H1 (cell line): ENCODE measurements at regions not wholly inside any gene's neighbourhood (a gene's known extent, or its start where the extent isn't known, plus 50 kb on each side); places are given as distances from the start of the nearest gene placed in this dataset.

Experiments
- CTCF ChIA-PET: fragments of 300-600 bp; sonication (Branson Sonifier 250); formaldehyde crosslinking; loops from one replicate; lab custom pipeline; 2021; ENCODE audit not compliant: partially characterized antibody; lab: Charles Lee
- POLR2A ChIA-PET: fragments of 300-600 bp; sonication (Branson Sonifier 250); formaldehyde crosslinking; loops from one replicate; lab custom pipeline; 2021; ENCODE audit warnings: inconsistent platforms; ENCODE audit not compliant: partially characterized antibody; lab: Charles Lee
- DNase-seq, 2 experiments: peaks; one replicate each; pipeline versions ENCODE4 v3.0.0 to v3.0.0-alpha.2; 2010 to 2022; ENCODE audit warnings: low spot score in 2 of 2, low read depth in 1 of 2, mixed read lengths in 1 of 2
- FAIRE-seq: peaks from 2 replicates; lab custom pipeline; 2011; peaks lifted over from hg19 to GRCh38; lab: Jason Lieb, UNC
- H2AFZ ChIP-seq: 2 replicates; pipeline ENCODE4 v1.8.1; 2012; ENCODE audit warnings: low read length, inconsistent platforms
- H2AK5ac ChIP-seq: 2 replicates; pipeline ENCODE4 v1.6.1; 2013; ENCODE audit warnings: low read depth, low read length
- H2BK120ac ChIP-seq: replicated peaks from 2 replicates; pipeline ENCODE3; 2013; ENCODE audit warnings: low read depth, low read length, inconsistent platforms
- H2BK12ac ChIP-seq: 2 replicates; pipeline ENCODE4 v1.6.1; 2013; ENCODE audit warnings: low read depth, low read length
- H2BK15ac ChIP-seq: 2 replicates; pipeline ENCODE4 v1.6.1; 2013; ENCODE audit warnings: low read length
- H2BK20ac ChIP-seq: 2 replicates; pipeline ENCODE4 v1.6.1; 2013; ENCODE audit warnings: low read length
- H2BK5ac ChIP-seq: 2 replicates; pipeline ENCODE4 v1.6.1; 2013; ENCODE audit warnings: low read depth, low read length
- H3K14ac ChIP-seq: 2 replicates; pipeline ENCODE4 v1.6.1; 2013; ENCODE audit warnings: inconsistent platforms; ENCODE audit not compliant: insufficient read length
- H3K18ac ChIP-seq: 2 replicates; pipeline ENCODE4 v1.6.1; 2013; ENCODE audit warnings: low read length; ENCODE audit errors: extremely low read depth
- H3K23ac ChIP-seq: 2 replicates; pipeline ENCODE4 v1.6.1; 2013; ENCODE audit warnings: inconsistent platforms; ENCODE audit not compliant: insufficient read length
- H3K23me2 ChIP-seq: 2 replicates; pipeline ENCODE4 v1.6.1; 2013; ENCODE audit warnings: low read depth, low read length
- H3K27ac ChIP-seq: 2 replicates; pipeline ENCODE4 v1.6.1; 2011; ENCODE audit warnings: low read depth, low read length, inconsistent platforms
- H3K27me3 ChIP-seq, 4 experiments: replicated peaks in 1 of 4; 1 replicate in 1 of 4; 2 replicates in 3 of 4; pipeline versions ENCODE4 v1.6.1 to v1.8.1; 2011 to 2013; ENCODE audit warnings: low read length in 3 of 4, mild to moderate bottlenecking in 3 of 4, inconsistent platforms in 2 of 4, mixed read lengths in 2 of 4, moderate library complexity in 1 of 4; ENCODE audit not compliant: control insufficient read depth in 3 of 4, insufficient read depth in 3 of 4; ENCODE audit errors: extremely low read depth in 1 of 4
- H3K36me3 ChIP-seq, 4 experiments: 2 replicates each; pipeline versions ENCODE4 v1.6.1 to v1.8.1; 2011 to 2013; ENCODE audit warnings: mild to moderate bottlenecking in 4 of 4, low read length in 3 of 4, moderate library complexity in 2 of 4, control low read depth in 1 of 4, inconsistent platforms in 1 of 4; ENCODE audit not compliant: insufficient read depth in 4 of 4, control insufficient read depth in 2 of 4
- H3K4ac ChIP-seq: replicated peaks from 2 replicates; pipeline ENCODE3; 2013; ENCODE audit warnings: low read length, low read depth, mixed read lengths, inconsistent platforms; ENCODE audit not compliant: insufficient read length
- H3K4me1 ChIP-seq, 4 experiments: replicated peaks in 1 of 4; 1 replicate in 1 of 4; 2 replicates in 3 of 4; pipeline versions ENCODE4 v1.6.1 to v1.8.1; 2011 to 2013; ENCODE audit warnings: low read length in 3 of 4, inconsistent platforms in 2 of 4, mixed read lengths in 1 of 4; ENCODE audit not compliant: insufficient read depth in 4 of 4, control insufficient read depth in 3 of 4
- H3K4me2 ChIP-seq, 2 experiments: 2 replicates each; pipeline versions ENCODE4 v1.6.1 to v1.8.1; 2011 to 2013; ENCODE audit warnings: low read depth in 2 of 2, low read length in 2 of 2, control low read depth in 1 of 2, inconsistent platforms in 1 of 2, mild to moderate bottlenecking in 1 of 2; ENCODE audit not compliant: insufficient read depth in 1 of 2
- H3K4me3 ChIP-seq, 4 experiments: fragments of 200-600, 300-600 bp in 1 of 4; sonication (generic), shearing (Covaris generic), sonication (Bioruptor Twin) in 1 of 4; 2 replicates each; pipeline versions ENCODE4 v1.5.1 to v1.8.1; 2011 to 2016; ENCODE audit warnings: low read length in 4 of 4, low read depth in 3 of 4, control low read depth in 2 of 4, inconsistent platforms in 2 of 4, mild to moderate bottlenecking in 2 of 4, mixed read lengths in 1 of 4, moderate library complexity in 1 of 4; ENCODE audit not compliant: insufficient read depth in 2 of 4; ENCODE audit errors: extremely low read depth in 1 of 4
- H3K56ac ChIP-seq: replicated peaks from 2 replicates; pipeline ENCODE3; 2013; ENCODE audit warnings: low read depth, mild to moderate bottlenecking, mixed read lengths, low read length, inconsistent platforms; ENCODE audit not compliant: insufficient read length
- H3K79me1 ChIP-seq: 2 replicates; pipeline ENCODE4 v1.6.1; 2013; ENCODE audit warnings: low read depth, low read length, control low read depth
- H3K79me2 ChIP-seq, 2 experiments: 2 replicates each; pipeline versions ENCODE4 v1.6.1 to v1.8.1; 2012 to 2013; ENCODE audit warnings: low read length in 2 of 2, mild to moderate bottlenecking in 2 of 2, inconsistent platforms in 1 of 2; ENCODE audit not compliant: insufficient read depth in 2 of 2, control insufficient read depth in 1 of 2
- H3K9ac ChIP-seq, 4 experiments: replicated peaks in 1 of 4; 1 replicate in 1 of 4; 2 replicates in 3 of 4; pipeline versions ENCODE4 v1.6.1 to v1.8.1; 2011 to 2013; ENCODE audit warnings: low read depth in 3 of 4, low read length in 3 of 4, control low read depth in 2 of 4, mild to moderate bottlenecking in 2 of 4, moderate library complexity in 2 of 4, inconsistent platforms in 1 of 4; ENCODE audit errors: extremely low read depth in 1 of 4
- H3K9me3 ChIP-seq, 2 experiments: 2 replicates each; pipeline versions ENCODE4 v1.6.1 to v1.8.1; 2012 to 2013; ENCODE audit warnings: mild to moderate bottlenecking in 2 of 2, moderate library complexity in 2 of 2, control low read depth in 1 of 2, inconsistent platforms in 1 of 2, low read depth in 1 of 2, low read length in 1 of 2, mixed read lengths in 1 of 2; ENCODE audit not compliant: insufficient read depth in 2 of 2
- H4K20me1 ChIP-seq, 2 experiments: replicated peaks in 1 of 2; 2 replicates each; pipeline versions ENCODE3 to v1.8.1; 2011 to 2013; ENCODE audit warnings: inconsistent platforms in 2 of 2, low read length in 2 of 2, mild to moderate bottlenecking in 1 of 2; ENCODE audit not compliant: insufficient read depth in 2 of 2, control insufficient read depth in 1 of 2
- H4K5ac ChIP-seq: 2 replicates; pipeline ENCODE4 v1.6.1; 2013; ENCODE audit warnings: low read length, low read depth, mixed read lengths, inconsistent platforms; ENCODE audit not compliant: insufficient read length
- H4K8ac ChIP-seq: 2 replicates; pipeline ENCODE4 v1.8.0; 2013; ENCODE audit warnings: mild to moderate bottlenecking, moderate library complexity, low read length, inconsistent platforms; ENCODE audit not compliant: insufficient read depth; ENCODE audit errors: extremely low read depth
- H4K91ac ChIP-seq: replicated peaks from 2 replicates; pipeline ENCODE3; 2013; ENCODE audit warnings: low read length, mixed read lengths, inconsistent platforms; ENCODE audit not compliant: insufficient read length
- SIN3A ChIP-seq, 2 experiments: IDR thresholded peaks in 1 of 2; conservative IDR thresholded peaks in 1 of 2; 2 replicates each; pipeline ENCODE4 v1.6.1; 2011 to 2012; ENCODE audit warnings: low read length in 2 of 2, improper control_type of control experiment in 1 of 2, low read depth in 1 of 2, mild to moderate bottlenecking in 1 of 2
- WGBS, 2 experiments: shearing (Covaris generic) in 1 of 2; methylation state at CpG; one replicate each; pipeline versions ENCODE4 v1.1.6 to v1.1.7; 2013 to 2015; ENCODE audit warnings: low lambda C conversion rate in 2 of 2, mixed read lengths in 2 of 2, inconsistent platforms in 1 of 2, low coverage in 1 of 2, missing lambda C conversion rate in 1 of 2; ENCODE audit not compliant: insufficient replicate concordance in 2 of 2, insufficient coverage in 1 of 2, insufficient read length in 1 of 2; ENCODE audit errors: extremely low coverage in 1 of 2, missing lambda C conversion rate in 1 of 2; 5-methylcytosine and 5-hydroxymethylcytosine counted together

DNA sequence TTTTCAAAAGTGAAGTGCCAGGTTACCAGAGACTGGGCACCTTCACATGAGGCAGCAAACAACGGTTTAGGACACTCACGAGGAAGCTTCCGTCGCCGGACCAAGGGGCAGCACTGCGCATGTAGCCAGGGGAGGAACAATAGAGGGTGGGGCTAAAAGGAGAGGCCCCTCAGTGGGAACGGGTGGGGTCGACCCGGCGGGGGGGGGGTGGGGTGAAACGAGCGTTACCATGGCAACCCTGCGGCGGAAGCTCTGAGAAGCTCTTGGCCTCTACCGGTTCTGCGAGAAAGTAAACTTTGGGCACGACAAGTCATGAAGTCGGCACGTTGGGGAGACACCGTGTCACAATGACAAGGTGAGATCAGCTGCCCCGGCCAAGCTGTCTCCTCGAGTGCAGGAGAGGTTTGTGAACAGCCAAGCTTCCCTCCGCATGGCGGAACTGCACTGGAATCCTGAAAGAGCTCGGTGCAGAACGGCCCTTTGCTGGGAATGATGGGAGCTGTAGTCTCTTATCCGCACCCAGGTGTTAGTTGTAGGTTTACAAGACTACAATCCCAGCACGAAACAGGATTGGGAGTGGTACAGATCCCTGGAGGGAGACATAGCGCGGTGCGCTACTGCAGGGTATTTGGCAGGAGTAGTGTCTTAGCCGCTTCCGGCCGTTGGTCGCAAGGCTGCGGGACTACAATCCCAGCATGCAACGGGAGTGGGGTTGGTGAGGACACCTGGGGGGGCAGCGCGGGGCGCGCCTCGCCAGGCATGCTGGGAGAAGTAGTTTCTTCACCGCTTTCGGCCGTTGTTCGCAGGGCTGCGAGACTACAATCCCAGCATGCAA is 72.8 kb upstream of the ZNF722 start:
- Histone ChIP-seq H3K4me1 (no peaks in the 10 kb centered on the region), H2BK5ac (no peak overlapping the region), H3K23me2 (no peaks in the 10 kb centered on the region), H3K79me2 (no peaks in the 10 kb centered on the region), H3K9me3 (peaks cover 57 to 64% of the 10 kb centered on the region in 2 experiments), H2AK5ac (no peak overlapping the region), H3K4me2 (no peak overlapping the region), H3K36me3 (no peaks in the 10 kb centered on the region; a peak in 1 of 8 replicates), H4K5ac (no peak overlapping the region), H4K20me1 (no peaks in the 10 kb centered on the region), H3K27me3 (no peaks in the 10 kb centered on the region), H2BK12ac (no peak overlapping the region), H3K9ac (no peak overlapping the region), H4K91ac (no peak overlapping the region), H3K79me1 (no peaks in the 10 kb centered on the region), H3K18ac (no peak overlapping the region), H2BK20ac (no peak overlapping the region), H4K8ac (no peak overlapping the region), H2BK120ac (no peak overlapping the region), H3K4ac (no peak overlapping the region), H3K14ac (no peak overlapping the region), H3K27ac (no peak overlapping the region), H3K23ac (no peak overlapping the region), H2BK15ac (no peak overlapping the region), H3K56ac (no peak overlapping the region), H2AFZ (no peak overlapping the region), H3K4me3 (no peak overlapping the region)
- DNase-seq (no peak), FAIRE-seq (no peak)
- POLR2A ChIA-PET, result no interaction called here
- CTCF ChIA-PET, result no interaction called here
- 90% methylated on average over 28 of the region's 47 CpGs; no CpG with 5 or more reads in 1 of the 2 experiments for WGBS, 2 experiments
- TF ChIP-seq SIN3A (conservative IDR thresholded peaks at IDR 0.05 in 1 of 2, IDR thresholded peaks at IDR 0.05 in 1 of 2; ENCODE audit: low read depth in 1 of 2, low read length in 2 of 2), result no peak
